OCI-LY7 (cell line): ENCODE measurements at regions not wholly inside any gene's neighbourhood (a gene's known extent, or its start where the extent isn't known, plus 50 kb on each side); places are given as distances from the start of the nearest gene placed in this dataset.

Experiments
- CTCF ChIP-seq: fragments of 200-600 bp; sonication (generic); conservative IDR thresholded peaks from 2 replicates; pipeline ENCODE4 v1.5.1; 2014; ENCODE audit warnings: mild to moderate bottlenecking, antibody characterized with exemption, low read length, moderate library complexity, mixed read lengths
- EZH2phosphoT487 ChIP-seq: fragments of 200-600 bp; sonication (generic); IDR thresholded peaks from 2 replicates; pipeline ENCODE4 v1.6.1; 2018; ENCODE audit warnings: low read depth, borderline replicate concordance, mild to moderate bottlenecking, mixed run types, antibody characterized with exemption, low read length, moderate library complexity, mixed read lengths

GRCh38 chr2:196555161-196555560, 84.4 kb upstream of the CCDC150 start:
- TF ChIP-seq CTCF (no peak), EZH2phosphoT487 (no peak)
